BJ (cell line): ENCODE measurements at regions not wholly inside any gene's neighbourhood (a gene's known extent, or its start where the extent isn't known, plus 50 kb on each side); places are given as distances from the start of the nearest gene placed in this dataset.

Experiments used
- CTCF ChIA-PET: fragments of 350-600 bp; formaldehyde crosslinking; extraction: SDS; loops from one replicate; lab custom pipeline; 2021; ENCODE audit warnings: antibody characterized with exemption, inconsistent platforms; lab: Yijun Ruan, JAX
- POLR2A ChIA-PET: fragments of 300-600 bp; sonication (Branson Sonifier 250); formaldehyde crosslinking; extraction: SDS; loops from one replicate; lab custom pipeline; 2021; ENCODE audit warnings: antibody characterized with exemption; lab: Charles Lee
- DNase-seq: peaks from one replicate; pipeline ENCODE4 v3.0.0-alpha.2; 2011; ENCODE audit warnings: low read depth
- H3K27me3 ChIP-seq: 2 replicates; pipeline ENCODE4 v1.6.0; 2011; ENCODE audit warnings: low read length; ENCODE audit not compliant: control insufficient read depth, insufficient read depth
- H3K36me3 ChIP-seq: 2 replicates; pipeline ENCODE4 v1.5.1; 2011; ENCODE audit warnings: low read length; ENCODE audit not compliant: control insufficient read depth, insufficient read depth
- H3K4me3 ChIP-seq: 2 replicates; pipeline ENCODE4 v1.5.1; 2011; ENCODE audit warnings: low read depth, mild to moderate bottlenecking, control low read depth, low read length
- CTCF ChIP-seq: IDR thresholded peaks from 2 replicates; pipeline ENCODE4 v1.5.1; 2011; ENCODE audit warnings: low read depth, mild to moderate bottlenecking, control low read depth, inconsistent platforms, low read length, moderate library complexity; ENCODE audit not compliant: insufficient read depth

GRCh38 chr10:44557596-44558191 is 172.8 kb upstream of the CXCL12 start:
- H3K4me3 ChIP-seq, result no peak overlapping the region
- POLR2A ChIA-PET, result no interaction called here
- CTCF ChIA-PET, result interaction anchor here (0.8 to 1.1 kb wide), 2 partner anchors 18 to 275 kb away, joined by 3 to 4 read pairs; no protein-coding TSS in a partner anchor
- DNase-seq, result no peak
- H3K36me3 ChIP-seq, result no peaks in the 10 kb centered on the region
- TF ChIP-seq CTCF, result no peak
- no peaks in the 10 kb centered on the region; the same call in 1 of the 2 replicates for H3K27me3 ChIP-seq

GRCh38 chr10:44558521-44558920 is 173.6 kb upstream of the CXCL12 start:
- TF ChIP-seq CTCF, result no peak
- no peak for DNase-seq
- no peaks in the 10 kb centered on the region for H3K36me3 ChIP-seq
- POLR2A ChIA-PET, result no interaction called here
- H3K4me3 ChIP-seq, result no peak overlapping the region
- no peaks in the 10 kb centered on the region; the same call in 1 of the 2 replicates for H3K27me3 ChIP-seq
- CTCF ChIA-PET, result interaction anchor here (1.1 kb wide), 1 partner anchor 274 kb away, joined by 3 read pairs; no protein-coding TSS in a partner anchor

GRCh38 chr10:44564361-44564760 is 179.5 kb upstream of the CXCL12 start:
- Histone ChIP-seq H3K4me3 (no peak overlapping the region), H3K36me3 (no peaks in the 10 kb centered on the region), H3K27me3 (no peaks in the 10 kb centered on the region)
- POLR2A ChIA-PET, result no interaction called here
- DNase-seq, result no peak
- CTCF ChIA-PET, result interaction anchor here (0.7 kb wide), 2 partner anchors 25 to 293 kb away, joined by 3 to 4 read pairs; no protein-coding TSS in a partner anchor
- TF ChIP-seq CTCF, result no peak

GRCh38 chr10:44564790-44565189 is 179.9 kb upstream of the CXCL12 start:
- POLR2A ChIA-PET, result no interaction called here
- no peaks in the 10 kb centered on the region for H3K36me3 ChIP-seq
- H3K4me3 ChIP-seq, result no peak overlapping the region
- TF ChIP-seq CTCF, result no peak
- CTCF ChIA-PET, result no interaction called here
- DNase-seq, result no peak
- no peaks in the 10 kb centered on the region for H3K27me3 ChIP-seq

GRCh38 chr10:44566786-44567185 is 181.9 kb upstream of the CXCL12 start:
- no peak for DNase-seq

More at GRCh38 chr10:44566786-44567185, 181.9 kb upstream of the CXCL12 start:
- CTCF ChIA-PET, result no interaction called here
- H3K4me3 ChIP-seq, result no peak overlapping the region
- no peak for TF ChIP-seq CTCF
- no peaks in the 10 kb centered on the region for H3K27me3 ChIP-seq
- H3K36me3 ChIP-seq, result no peaks in the 10 kb centered on the region
- POLR2A ChIA-PET, result no interaction called here
